Progenitor cell of endocrine pancreas (in vitro differentiated cells): ENCODE measurements at regions not wholly inside any gene's neighbourhood (a gene's known extent, or its start where the extent isn't known, plus 50 kb on each side); places are given as distances from the start of the nearest gene placed in this dataset.

Experiments
- DNase-seq: peaks from one replicate; pipeline ENCODE4 v3.0.0; 2021; ENCODE audit warnings: low spot score; ENCODE audit not compliant: unreplicated experiment
- H3K27ac Mint-ChIP-seq: 2 replicates; pipeline ENCODE4 v1.8.0; 2021; ENCODE audit warnings: mild to moderate bottlenecking, moderate library complexity, mixed read lengths
- H3K27me3 Mint-ChIP-seq: 2 replicates; pipeline ENCODE4 v1.8.0; 2021; ENCODE audit warnings: mixed read lengths
- H3K36me3 Mint-ChIP-seq: 2 replicates; pipeline ENCODE4 v1.8.0; 2022; ENCODE audit warnings: mixed read lengths; ENCODE audit not compliant: insufficient read depth
- H3K4me1 Mint-ChIP-seq: 2 replicates; pipeline ENCODE4 v1.8.0; 2021; ENCODE audit warnings: low read depth, mixed read lengths
- H3K4me3 Mint-ChIP-seq: 2 replicates; pipeline ENCODE4 v1.8.0; 2021; ENCODE audit warnings: low read depth, mild to moderate bottlenecking, moderate library complexity, mixed read lengths
- H3K9me3 Mint-ChIP-seq: 2 replicates; pipeline ENCODE4 v1.8.0; 2021; ENCODE audit warnings: low read depth, mixed read lengths
- CTCF ChIP-seq: fragments of 200-600 bp; sonication (generic); IDR thresholded peaks from one replicate; pipeline ENCODE4 v1.5.0; 2021; ENCODE audit warnings: antibody characterized with exemption, mild to moderate bottlenecking; ENCODE audit not compliant: unreplicated experiment

- no peak for DNase-seq
- TF ChIP-seq CTCF, result no peak
- no peaks in the 10 kb centered on the region for H3K36me3 Mint-ChIP-seq
- no peak overlapping the region for H3K4me3 Mint-ChIP-seq
- no peaks in the 10 kb centered on the region for H3K27me3 Mint-ChIP-seq
- no peak overlapping the region for H3K27ac Mint-ChIP-seq
- H3K4me1 Mint-ChIP-seq, result no peaks in the 10 kb centered on the region
- H3K9me3 Mint-ChIP-seq, result peaks cover 4% of the 10 kb centered on the region
Observed at GRCh38 chr2:125456693-125457363, 1199.1 kb upstream of the GYPC start.

GRCh38 chr2:125471963-125472362 is 1184.0 kb upstream of the GYPC start:
- peaks cover 4% of the 10 kb centered on the region for H3K4me1 Mint-ChIP-seq
- H3K9me3 Mint-ChIP-seq, result peaks cover 9% of the 10 kb centered on the region
- H3K4me3 Mint-ChIP-seq, result no peak overlapping the region
- H3K27me3 Mint-ChIP-seq, result no peaks in the 10 kb centered on the region
- peak; percentile 54 for DNase-seq
- peaks cover 3% of the 10 kb centered on the region for H3K36me3 Mint-ChIP-seq
- peak; percentile 74 for TF ChIP-seq CTCF
- H3K27ac Mint-ChIP-seq, result no peak overlapping the region

- no peaks in the 10 kb centered on the region for H3K4me1 Mint-ChIP-seq
- no peaks in the 10 kb centered on the region for H3K27me3 Mint-ChIP-seq
- no peak for DNase-seq
- TF ChIP-seq CTCF, result no peak
- H3K27ac Mint-ChIP-seq, result no peak overlapping the region
- no peak overlapping the region for H3K4me3 Mint-ChIP-seq
- H3K36me3 Mint-ChIP-seq, result peaks cover 3% of the 10 kb centered on the region
- peaks cover 20% of the 10 kb centered on the region for H3K9me3 Mint-ChIP-seq
Observed at GRCh38 chr2:125479143-125479636, 1176.8 kb upstream of the GYPC start.

GRCh38 chr2:125490308-125490707 is 1165.7 kb upstream of the GYPC start:
- Mint-ChIP-seq H3K27me3 (no peaks in the 10 kb centered on the region), H3K27ac (no peak overlapping the region), H3K36me3 (no peaks in the 10 kb centered on the region), H3K4me3 (no peak overlapping the region), H3K4me1 (peaks cover 3% of the 10 kb centered on the region), H3K9me3 (peaks cover 10% of the 10 kb centered on the region)
- no peak for DNase-seq
- TF ChIP-seq CTCF, result no peak

- Mint-ChIP-seq H3K9me3 (peaks cover 10% of the 10 kb centered on the region), H3K27ac (no peak overlapping the region), H3K36me3 (no peaks in the 10 kb centered on the region), H3K4me1 (peaks cover 3% of the 10 kb centered on the region), H3K4me3 (no peak overlapping the region), H3K27me3 (no peaks in the 10 kb centered on the region)
- TF ChIP-seq CTCF, result no peak
- no peak for DNase-seq
Observed at GRCh38 chr2:125491663-125492062, 1164.3 kb upstream of the GYPC start.
